ENCODE measurements at regions not wholly inside any gene's neighbourhood (a gene's known extent, or its start where the extent isn't known, plus 50 kb on each side); places are given as distances from the start of the nearest gene placed in this dataset.

DNA sequence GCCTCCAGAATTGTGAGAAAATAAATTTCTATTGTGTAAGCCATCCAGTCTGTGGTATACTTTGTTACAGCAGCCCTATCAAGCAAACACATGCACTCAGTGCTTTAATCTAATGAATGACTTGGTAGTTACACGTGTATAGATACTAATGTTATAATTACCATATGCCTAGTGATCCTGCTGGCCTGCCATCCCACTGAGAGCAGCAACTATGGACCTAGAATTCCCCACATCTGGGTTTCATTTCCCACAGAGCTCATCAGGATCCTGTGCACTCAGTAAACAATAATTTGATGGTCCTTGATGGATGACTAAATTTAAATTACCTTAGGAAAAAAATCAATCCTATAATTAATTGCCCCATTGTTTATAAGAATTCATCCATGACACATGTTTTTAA, 86.5 kb upstream of the RGS1 start:
- TF ChIP-seq EP300 (IDR thresholded peaks at IDR 0.05) (no peak), POLR2A (IDR thresholded peaks at IDR 0.05) (no peak)

All from gastroesophageal sphincter (tissue), 2 donors.